ENCODE measurements at regions not wholly inside any gene's neighbourhood (a gene's known extent, or its start where the extent isn't known, plus 50 kb on each side); places are given as distances from the start of the nearest gene placed in this dataset.
A peak's percentile ranks its signal among the peaks of the same experiment; 100 is the strongest.

DNA sequence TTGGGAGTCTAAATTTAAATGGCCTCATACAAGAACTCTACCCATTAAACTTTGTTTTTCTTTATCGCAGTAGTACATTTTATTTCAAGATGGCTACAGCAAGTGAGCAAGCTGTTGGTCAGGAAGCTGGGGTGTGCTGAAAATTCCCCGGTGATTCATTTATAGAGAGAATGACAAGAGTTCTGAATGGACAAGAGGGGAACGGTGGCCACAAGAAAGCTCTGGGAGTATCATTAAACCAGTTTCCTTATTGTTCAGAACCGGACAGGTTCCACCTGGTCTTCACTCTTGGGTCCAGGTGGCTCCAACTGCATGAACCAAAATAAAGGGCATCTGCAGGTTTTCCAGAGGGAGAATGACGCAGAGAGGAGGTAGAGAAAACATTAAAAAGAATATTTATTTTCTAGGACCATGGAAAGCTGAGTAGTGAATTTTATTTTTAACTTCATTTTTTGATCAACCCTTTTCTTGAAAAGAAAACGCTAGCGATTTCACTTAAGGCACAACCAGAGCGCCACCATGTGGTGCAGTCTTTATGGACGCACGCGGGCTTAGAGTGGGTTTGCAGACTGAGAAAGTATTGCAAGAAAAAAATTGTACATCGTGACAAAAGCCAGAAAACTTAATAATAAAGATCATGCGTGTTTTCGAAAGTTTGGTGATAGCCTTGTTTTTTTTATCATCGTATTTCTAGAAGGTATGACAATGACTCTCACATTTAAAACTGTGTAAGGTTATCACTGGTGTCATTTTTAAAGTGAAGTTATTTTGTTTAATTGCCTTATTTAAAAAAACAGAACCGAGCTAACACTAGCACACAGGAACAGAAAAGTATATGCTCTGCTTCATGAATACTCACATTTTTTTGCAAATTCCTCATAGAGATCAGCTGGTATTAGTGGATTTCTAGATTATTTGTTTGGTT lies 97.9 kb upstream of the NOL4 start:
- TF ChIP-seq, protein P1, sequence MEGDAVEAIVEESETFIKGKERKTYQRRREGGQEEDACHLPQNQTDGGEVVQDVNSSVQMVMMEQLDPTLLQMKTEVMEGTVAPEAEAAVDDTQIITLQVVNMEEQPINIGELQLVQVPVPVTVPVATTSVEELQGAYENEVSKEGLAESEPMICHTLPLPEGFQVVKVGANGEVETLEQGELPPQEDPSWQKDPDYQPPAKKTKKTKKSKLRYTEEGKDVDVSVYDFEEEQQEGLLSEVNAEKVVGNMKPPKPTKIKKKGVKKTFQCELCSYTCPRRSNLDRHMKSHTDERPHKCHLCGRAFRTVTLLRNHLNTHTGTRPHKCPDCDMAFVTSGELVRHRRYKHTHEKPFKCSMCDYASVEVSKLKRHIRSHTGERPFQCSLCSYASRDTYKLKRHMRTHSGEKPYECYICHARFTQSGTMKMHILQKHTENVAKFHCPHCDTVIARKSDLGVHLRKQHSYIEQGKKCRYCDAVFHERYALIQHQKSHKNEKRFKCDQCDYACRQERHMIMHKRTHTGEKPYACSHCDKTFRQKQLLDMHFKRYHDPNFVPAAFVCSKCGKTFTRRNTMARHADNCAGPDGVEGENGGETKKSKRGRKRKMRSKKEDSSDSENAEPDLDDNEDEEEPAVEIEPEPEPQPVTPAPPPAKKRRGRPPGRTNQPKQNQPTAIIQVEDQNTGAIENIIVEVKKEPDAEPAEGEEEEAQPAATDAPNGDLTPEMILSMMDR (IDR thresholded peaks at IDR 0.05): peak; percentile 28 to 56 (median 43)
- TF ChIP-seq POLR2A (IDR thresholded peaks at IDR 0.05; ENCODE audit: low read depth) (no peak), POLR2AphosphoS5 (IDR thresholded peaks at IDR 0.05) (no peak), EP300 (IDR thresholded peaks at IDR 0.05) (no peak)

All from esophagus muscularis mucosa (tissue), 4 donors.